DOHH2 (cell line): ENCODE measurements at regions not wholly inside any gene's neighbourhood (a gene's known extent, or its start where the extent isn't known, plus 50 kb on each side); places are given as distances from the start of the nearest gene placed in this dataset.

Experiments used
- EZH2phosphoT487 ChIP-seq: fragments of 200-600 bp; sonication (generic); IDR thresholded peaks from 2 replicates; pipeline ENCODE4 v1.6.1; 2017; ENCODE audit warnings: borderline replicate concordance, mild to moderate bottlenecking, antibody characterized with exemption, low read length, moderate library complexity, mixed read lengths
- TF ChIP-seq, protein P1 (sequence below): fragments of 200-600 bp; sonication (generic); IDR thresholded peaks from one replicate; pipeline ENCODE4 v1.5.1; 2014; ENCODE audit warnings: antibody characterized with exemption, mild to moderate bottlenecking, low read depth, low read length; ENCODE audit not compliant: poor library complexity, severe bottlenecking

DNA sequence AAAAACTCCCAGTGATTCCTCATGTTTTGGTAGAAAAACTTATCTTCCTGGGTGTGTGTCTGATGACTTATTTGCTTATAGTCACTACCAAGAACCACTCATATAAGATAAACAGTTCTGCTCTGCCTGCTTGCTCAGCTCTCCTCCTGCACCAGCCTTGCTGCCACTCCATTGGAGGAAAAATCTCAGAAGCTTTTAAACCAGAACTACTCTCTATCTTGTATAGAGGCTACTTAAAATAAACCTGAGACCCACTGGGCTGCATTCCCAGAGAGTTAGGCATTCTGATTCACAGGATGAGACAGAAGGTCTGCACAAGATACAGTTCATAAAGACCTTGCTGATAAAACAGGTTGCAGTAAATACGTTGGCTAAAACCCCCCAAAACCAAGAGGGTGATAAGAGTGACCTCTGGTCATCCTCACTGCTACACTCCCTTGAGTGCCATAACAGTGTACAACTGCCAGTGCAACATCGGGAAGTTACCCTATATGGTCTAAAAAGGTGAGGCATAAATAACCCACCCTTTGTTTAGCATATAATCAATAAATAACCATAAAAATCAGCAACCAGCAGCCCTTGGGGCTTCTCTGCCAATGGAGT lies 728.3 kb downstream of the EPHA7 start:
- TF ChIP-seq, protein P1, sequence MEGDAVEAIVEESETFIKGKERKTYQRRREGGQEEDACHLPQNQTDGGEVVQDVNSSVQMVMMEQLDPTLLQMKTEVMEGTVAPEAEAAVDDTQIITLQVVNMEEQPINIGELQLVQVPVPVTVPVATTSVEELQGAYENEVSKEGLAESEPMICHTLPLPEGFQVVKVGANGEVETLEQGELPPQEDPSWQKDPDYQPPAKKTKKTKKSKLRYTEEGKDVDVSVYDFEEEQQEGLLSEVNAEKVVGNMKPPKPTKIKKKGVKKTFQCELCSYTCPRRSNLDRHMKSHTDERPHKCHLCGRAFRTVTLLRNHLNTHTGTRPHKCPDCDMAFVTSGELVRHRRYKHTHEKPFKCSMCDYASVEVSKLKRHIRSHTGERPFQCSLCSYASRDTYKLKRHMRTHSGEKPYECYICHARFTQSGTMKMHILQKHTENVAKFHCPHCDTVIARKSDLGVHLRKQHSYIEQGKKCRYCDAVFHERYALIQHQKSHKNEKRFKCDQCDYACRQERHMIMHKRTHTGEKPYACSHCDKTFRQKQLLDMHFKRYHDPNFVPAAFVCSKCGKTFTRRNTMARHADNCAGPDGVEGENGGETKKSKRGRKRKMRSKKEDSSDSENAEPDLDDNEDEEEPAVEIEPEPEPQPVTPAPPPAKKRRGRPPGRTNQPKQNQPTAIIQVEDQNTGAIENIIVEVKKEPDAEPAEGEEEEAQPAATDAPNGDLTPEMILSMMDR, result no peak
- no peak for TF ChIP-seq EZH2phosphoT487
